ENCODE measurements at regions not wholly inside any gene's neighbourhood (a gene's known extent, or its start where the extent isn't known, plus 50 kb on each side); places are given as distances from the start of the nearest gene placed in this dataset.
"Not testable (repeated sequence)": the region's sequence is repeated elsewhere in the genome, so short reads cannot be mapped to it uniquely, and the experiment has no call there.

DNA sequence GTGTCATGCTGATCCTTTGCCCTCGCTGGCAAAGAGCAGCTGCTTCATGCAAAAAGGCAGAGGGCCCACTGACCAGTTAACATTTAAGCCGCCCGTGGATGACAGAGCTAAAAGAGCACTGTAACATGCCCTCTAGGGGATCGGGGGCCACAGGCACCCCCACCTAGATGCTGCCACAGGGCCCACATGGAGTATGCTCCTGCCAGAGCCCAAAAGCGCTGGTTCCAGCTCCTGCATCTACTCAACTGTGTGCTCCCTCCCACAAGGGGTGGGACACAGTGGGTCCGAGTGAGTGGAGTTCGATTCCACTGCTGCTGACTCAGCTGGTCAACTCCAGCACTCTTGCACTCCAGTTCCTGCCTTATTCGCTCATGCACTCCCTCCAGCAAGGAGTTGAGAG lies 199.8 kb upstream of the CNTNAP2 start:
- DNase-seq = no peak

DNA sequence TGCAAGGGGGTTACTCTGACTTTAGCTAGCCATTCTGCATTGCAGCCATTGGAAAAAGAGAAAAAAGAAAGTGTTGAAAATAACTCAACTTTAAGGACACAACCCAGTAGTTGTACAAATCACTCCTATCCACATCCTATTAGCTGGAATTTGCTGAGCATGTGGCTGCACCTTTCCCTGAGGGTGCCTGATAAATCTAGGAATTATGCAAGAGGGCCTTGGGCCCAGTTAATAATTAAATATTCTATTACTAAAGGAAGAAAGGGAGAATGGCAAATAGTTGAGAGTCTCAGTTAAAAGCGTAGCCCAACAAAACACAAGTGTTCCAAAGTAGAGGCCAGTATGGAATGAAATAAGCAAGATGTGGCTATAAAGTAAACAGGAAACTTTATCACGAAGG lies 200.9 kb upstream of the CNTNAP2 start:
- no peak for DNase-seq

DNA sequence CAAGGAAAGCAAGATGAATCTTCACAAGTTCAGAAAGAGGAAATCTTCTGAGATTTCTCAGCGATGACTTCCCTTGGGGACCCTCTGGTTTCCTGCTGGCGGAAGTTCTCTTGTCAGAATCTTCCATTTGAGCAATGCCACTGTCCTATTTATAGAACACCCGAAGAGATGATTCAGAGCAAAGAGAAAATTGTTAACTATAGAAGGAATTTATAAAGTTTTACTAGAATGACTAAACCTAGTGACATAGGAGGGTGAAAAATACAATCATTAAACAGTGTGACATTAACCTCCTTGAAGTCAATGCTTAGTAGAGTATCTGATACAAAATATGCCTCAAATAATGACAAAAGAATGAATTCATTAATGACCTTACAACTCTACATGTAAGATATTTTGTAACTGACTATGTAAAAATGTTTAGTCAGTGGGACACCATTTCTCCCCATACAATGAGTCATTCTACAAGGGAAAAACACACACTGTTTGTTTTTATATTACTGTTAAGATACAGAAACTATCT lies 206.5 kb upstream of the CNTNAP2 start:
- DNase-seq = peak; percentile 31

DNA sequence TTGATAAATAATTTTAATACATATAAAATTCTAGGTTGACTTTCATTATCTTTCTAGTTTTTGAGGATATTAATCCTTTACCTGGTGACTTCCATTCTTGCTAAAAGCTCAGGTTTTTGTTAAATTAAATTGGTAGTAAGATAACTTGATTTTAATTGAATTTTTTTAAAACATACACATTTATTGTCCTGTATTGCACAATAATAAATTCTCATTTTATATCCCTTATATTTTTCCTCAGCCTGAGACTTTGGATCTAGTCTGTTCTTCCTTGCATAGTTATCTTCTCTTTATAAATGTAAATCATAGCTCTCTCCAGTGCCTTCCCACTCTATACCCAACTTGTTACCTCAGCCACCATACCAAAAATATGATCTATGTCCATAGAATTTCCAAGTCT lies 212.9 kb upstream of the CNTNAP2 start:
- DNase-seq = no peak

DNA sequence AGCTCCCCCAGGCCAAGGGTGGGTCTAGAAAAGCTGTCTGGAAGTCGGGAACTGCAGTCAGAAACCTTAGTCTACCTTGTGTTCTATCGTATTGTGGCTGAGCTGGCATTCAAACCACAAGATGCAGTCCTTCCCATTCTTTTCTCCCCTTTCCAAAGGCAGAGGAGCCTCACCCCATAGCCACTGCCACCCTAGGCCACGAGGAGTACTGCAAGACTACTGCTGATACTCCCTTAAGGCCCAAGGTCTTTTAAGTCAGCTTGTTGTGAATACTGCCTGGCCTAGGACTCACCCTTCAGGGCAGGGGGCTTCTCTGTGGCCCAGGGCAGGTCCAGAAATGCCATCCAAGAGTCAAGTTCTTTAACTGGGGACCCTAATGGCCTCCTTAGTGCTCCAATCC lies 214.5 kb upstream of the CNTNAP2 start:
- DNase-seq = no peak

DNA sequence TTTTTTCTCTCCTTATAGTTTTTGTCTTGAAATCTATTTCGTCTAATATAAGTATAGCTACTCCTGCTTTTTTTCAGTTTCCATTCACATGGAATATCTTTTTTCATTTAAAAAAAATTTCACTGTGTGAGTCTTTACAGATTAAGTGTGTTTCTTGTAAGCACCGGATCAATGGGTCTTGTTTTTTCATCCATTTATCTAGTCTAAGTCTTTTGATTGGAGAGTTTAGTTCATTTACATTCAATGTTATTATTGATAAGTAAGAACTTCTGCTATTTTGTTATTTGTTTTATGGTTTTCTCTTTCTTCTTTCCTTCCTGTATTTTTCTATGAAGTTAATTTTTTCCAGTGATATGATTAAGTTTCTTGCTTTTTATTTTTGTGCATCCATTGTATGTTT lies 216.7 kb upstream of the CNTNAP2 start:
- no peak for DNase-seq

DNA sequence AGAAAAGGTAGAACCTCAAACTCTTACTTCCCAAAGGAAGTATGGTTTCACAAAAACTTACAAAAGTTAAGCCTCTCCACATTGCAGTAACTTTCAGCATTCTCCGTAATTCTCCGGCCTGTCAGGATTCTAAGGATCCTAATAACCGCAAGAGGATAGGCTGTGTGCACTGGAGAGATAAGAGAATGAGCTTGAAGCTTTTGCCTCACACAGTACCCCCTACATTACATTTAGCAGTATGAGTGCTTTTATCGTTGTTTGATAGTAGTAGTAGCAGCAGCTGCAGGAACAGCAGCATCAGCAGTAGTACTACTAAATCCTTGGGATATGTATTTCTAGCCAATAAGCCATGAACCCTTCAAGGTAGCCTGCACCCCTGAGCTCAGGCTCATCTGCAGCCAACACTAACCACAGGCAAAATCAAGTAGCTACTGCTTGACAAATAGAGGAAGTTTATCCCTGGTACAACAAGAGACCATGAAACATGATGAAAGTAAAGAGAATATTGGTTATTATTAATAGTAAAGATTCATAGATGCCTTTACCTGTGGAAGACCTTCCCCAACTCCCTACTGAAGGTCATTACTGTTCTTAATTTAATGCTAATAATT lies 222.6 kb upstream of the CNTNAP2 start:
- DNase-seq = no peak

DNA sequence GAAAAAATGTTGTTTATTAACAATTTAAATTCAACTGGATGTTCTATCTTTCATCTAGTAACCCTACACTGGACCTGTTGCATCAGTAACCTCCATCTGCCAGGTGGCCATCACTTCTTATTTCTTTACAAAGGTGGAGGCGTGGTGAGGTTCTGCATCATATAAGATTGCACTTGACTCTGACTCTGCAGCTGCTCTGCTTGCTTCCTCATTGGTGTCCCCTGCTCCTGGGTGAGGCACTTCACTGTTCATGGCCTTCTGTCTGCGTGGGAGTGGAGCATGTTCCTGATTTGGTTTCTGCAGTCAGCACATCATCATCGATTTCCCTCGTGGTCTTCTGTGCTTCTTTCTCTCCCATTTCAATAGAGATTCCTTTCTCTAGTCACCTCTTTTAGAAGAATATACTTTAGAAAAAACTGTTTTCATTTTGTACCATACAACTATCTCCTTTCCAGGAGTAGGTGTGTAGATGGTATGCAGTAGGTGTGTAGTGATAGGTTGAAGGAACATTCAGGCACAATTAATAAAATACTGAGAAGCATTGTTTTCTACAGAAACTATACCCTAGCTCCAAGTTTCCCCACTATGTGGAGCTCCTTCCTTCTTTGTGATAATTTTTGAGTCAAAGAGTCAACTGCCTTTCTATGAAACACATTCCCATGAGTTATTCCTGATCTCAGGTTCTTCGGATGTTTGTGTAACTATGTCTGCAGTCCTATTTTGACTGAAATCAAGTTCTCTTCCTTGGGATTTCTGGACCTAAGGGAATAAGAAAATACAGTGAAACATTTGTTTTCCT lies 231.7 kb upstream of the CNTNAP2 start:
- DNase-seq = no peak

DNA sequence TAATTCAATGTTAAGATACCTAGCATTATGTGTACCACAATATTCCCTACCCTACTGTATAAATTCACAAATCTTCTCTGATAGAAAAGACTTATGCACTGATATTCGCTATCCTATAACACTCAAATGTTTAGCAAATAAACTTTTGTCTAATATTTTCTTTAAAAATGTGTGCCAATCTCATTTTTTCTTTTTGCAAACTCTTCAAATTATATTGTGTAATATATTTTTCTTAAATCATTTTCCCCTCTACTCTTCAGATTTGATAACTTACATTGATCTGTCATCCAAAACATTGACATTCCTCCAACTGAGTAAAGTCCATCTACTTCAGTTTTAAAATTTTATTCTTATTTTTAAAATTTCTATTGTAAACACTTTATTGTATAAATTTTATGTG lies 240.2 kb upstream of the CNTNAP2 start:
- no peak for DNase-seq

DNA sequence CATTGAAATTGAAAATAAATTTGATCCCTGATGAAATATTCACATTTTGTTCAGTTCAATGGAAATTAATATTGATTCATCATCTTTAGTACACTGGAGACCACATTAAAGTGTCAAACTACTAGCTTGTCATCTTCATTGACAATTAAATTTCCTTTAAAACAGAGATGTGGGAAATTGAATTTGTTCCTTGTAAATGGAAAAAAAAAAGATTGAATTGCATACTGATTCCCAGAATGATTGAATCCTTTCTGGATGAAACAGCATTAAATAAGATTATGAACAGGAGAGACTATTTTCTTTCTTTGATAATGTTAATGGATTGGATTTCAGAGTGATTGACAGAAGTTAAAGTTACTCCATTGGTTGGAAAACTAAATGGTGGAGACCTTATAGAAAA lies 241.3 kb upstream of the CNTNAP2 start:
- no peak for DNase-seq

DNA sequence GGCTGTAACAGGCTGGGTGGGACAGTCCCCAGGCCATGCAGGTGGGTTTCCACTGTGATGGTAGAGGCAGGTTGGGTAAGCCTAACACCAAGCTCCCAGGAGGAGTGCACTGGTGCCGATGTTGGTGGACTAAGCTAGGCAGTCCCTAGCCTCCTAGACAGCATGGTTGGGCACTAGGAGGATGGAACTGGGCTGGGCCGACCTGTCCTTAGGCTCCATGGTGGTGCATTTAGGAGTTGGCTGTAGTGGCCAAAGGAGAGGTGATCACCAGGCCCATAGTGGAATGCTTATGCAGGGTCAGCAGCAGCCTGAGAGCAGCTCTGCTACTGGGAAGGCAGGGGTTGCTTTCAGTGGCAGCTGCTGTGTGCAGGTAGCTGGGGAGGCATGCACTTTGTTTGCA lies 247.7 kb upstream of the CNTNAP2 start:
- no peak for DNase-seq

DNA sequence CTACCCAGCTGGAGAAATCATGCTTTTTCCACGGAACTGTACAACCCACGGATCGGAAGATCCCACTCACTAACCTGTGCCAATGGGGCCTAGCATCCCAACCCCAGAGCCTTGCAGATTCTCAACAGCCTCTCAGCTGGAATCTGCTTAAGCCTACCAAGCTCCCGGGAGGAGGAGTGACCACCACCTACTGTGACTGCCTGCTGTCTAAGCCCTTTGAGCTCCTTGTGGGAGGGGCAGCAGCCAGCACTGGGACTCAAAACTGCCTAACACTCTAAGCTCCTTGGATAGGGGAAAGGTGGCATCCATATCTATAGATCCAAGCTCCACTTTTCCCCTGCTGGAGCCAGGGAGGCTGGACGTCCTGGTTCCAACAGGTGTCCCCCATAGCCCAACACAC lies 254.4 kb upstream of the CNTNAP2 start:
- no peak for DNase-seq

DNA sequence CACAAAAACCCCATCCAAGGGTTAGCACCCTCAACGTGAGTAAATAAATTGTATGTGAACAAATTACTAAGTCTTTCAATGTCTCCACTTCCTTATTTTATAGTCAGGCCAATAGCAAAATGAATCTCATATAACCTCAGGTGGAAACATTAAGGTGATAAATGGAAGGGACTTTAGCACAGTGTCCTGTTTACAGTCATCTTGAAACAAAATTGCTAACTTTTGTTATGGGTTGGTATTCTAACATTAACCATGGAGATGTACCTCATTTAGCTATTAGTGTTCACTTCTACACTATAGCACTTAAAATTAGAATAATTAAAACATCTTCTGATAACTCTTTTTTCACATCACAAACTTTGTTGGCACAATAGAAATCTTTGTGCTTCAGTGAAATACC lies 255.8 kb upstream of the CNTNAP2 start:
- no peak for DNase-seq

DNA sequence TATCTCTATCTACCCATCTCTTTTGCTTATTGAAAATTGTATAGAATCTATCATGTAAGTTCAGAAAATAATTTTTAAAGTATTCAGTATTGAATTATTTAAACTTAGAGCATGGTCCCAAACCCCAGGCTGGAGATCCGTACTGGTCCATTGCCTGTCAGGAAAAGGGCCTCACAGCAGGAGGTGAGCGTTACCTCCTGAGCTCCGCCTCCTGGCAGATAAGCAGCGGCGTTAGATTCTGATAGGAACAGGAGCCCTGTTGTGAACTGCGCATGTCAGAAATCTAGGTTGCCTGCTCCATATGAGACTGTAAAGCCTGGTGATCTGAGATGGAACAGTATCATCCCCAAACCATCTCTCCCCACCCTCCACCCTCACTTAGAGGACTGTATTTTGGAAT lies 266.0 kb upstream of the CNTNAP2 start:
- DNase-seq = no peak

DNA sequence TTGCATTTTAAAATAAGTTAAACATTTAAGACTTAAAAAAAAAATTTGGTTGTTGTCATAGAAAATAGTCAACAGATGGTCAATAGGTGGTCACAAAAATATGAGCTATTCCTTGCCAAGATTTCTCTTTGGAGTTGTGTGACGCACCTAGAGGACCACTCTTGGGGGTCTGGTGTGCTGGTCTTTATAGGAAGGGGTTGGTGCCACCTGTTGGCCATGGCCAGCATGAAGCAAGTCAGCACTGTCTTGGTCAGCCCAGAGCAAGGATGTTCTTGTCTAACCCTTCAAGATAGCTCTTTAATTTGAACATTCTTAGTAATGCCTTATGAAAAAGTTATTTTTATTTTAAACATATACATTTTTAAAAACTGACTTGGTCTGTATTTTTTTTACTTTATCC lies 267.9 kb upstream of the CNTNAP2 start:
- DNase-seq = no peak

DNA sequence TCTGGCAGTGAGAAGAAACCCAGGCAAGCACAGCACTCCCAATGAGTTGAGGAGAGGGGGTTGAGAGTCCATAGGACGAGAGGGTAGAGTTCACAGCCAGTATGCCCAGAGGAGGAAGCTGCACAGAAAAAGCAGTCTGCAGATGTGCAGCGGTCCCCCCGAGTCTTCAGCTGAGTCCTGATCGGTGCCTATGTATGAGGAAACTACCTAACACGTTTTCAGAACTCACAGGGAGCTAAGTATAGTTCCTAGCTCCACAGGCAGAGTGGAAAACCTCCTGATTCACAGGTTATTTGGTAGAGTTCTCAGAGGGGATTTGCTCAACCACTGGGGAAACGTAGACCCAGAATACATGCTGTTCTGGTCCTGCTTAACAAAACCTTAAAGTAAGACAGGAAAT lies 271.3 kb upstream of the CNTNAP2 start:
- DNase-seq = no peak

DNA sequence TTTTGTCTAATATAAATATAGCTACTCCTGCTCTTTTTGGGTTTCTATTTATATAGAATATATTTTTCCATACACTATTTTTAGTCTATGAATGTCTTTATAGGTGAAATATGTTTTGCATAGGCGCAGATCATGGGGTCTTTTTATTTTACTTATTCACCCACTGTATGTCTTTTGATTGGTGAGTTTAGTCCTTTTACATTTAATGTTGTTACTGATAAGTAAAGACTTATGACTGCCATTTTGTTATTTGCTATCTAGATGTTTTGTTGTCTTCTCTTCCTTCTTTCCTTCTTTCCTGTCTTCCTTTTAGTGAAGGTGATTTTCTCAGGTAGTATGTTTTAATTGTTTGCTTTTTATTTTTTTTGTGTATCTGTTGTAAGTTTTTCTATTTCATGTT lies 276.8 kb upstream of the CNTNAP2 start:
- no peak for DNase-seq

DNA sequence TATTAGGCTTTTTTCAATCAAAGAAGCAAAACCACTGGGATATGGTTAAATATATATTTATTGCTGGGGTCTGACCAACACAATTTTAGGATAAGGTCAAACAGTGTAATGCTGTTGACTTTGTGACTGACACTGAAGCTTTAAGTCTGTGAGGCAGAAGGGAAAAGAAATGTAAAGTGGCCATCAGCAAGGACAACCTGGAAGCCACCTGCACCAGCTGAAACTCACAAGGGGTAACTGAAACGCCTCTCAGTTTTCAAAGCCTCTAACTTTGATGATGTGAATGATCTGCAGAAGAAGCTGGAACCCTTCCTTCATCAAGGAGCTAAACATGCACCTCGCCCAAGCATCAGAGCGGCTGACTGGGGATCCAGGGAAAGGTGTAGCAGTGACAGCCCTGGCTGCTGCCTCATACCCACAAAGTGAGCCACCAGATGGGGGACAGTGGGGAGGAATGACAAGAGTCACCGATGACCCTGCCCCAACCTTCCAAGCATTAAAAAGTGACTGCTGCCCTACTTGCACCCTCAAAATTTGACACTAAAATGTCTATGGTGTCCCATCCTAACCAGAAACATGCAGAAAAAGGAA lies 284.9 kb upstream of the CNTNAP2 start:
- DNase-seq = no peak

DNA sequence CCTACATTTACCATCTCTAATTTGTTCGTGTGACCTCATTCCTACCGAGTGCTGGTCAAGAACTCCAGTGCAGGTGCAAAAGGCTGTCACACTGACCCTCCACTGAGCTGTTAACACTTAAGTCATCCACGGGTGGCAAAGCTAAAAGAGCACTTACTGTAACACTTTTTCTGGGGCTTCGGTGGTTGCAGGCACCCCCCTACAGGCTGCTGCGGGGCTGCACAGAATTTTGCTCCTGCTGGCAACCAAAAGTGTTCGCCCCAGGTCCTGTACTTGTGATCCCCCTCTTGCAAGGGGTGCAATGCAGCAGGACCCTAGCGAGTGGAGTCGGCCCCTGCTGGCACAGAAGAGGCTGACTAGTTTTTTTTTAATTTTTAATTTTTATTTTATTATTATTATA lies 298.9 kb upstream of the CNTNAP2 start:
- no peak for DNase-seq

DNA sequence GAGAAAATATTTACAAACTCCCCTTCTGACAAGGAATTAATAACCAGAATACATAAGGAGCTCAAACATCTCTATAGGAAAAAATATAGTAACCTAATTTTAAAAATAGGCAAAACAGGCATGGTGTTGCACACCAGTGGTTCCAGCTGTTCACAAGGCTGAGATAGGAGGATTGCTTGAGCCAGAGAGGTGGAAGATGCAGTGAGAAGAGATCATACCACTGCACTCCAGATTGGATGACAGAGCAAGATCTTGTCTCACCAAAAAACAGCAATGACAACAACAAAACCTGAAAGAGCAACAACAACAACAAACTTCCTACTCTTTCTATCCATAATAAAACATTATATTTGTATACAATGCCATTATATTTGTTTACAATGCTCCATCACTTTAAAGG lies 304.4 kb upstream of the CNTNAP2 start:
- DNase-seq = no peak

DNA sequence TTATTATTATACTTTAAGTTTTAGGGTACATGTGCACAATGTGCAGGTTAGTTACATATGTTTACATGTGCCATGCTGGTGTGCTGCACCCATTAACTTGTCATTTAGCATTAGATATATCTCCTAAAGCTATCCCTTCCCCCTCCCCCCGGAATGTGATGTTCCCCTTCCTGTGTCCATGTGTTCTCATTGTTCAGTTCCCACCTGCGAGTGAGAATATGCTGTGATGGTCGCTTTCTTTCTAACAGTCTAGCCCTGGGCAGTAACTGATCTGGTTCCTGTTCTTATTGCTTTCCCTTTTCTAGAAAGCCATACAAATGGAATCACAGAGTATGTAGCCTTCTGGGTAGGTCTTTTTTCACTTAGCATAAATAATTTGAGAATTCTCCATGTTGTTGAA lies 311.1 kb upstream of the CNTNAP2 start:
- DNase-seq = not testable (repeated sequence)

DNA sequence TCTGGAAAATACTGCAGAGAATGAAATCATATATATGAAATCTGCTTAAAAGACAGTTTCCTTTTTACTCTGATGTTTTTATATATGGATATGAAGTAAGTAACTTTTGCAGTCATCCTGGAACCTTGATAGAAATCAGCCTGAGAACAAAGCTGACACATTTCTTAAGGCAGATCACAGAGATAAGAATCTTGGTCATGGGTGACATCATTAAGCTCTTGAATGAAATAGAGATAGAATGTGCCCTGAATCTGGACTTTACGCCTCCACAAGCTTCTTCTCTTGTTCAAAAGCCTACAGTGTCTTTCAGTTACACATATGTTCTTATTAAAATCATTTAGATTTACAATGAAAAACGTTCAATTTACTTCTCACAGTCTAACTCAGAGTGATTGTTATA lies 319.1 kb upstream of the CNTNAP2 start:
- peak; percentile 8 for DNase-seq

DNA sequence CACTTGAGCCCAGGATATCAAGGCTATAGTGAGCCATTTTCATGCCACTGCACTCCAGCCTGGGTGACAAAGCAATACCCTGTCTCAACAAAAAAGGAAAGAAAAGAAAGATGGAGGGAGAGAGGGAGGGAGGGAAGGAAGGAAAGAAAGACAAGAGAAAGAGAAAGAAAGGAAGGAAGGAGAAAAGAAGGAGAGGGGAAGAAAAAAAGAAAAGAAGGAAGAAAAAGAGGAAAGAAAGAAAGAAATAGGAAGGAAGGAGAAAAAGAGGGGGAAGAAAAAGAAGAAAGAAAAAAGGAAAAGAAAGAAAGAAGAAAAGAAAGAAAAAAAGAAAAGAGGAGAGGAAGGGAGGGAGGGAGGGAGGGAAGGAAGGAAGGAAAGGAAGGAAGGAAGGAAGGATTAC lies 321.5 kb upstream of the CNTNAP2 start:
- DNase-seq = no peak
